Ishikawa (cell line): ENCODE measurements at regions not wholly inside any gene's neighbourhood (a gene's known extent, or its start where the extent isn't known, plus 50 kb on each side); places are given as distances from the start of the nearest gene placed in this dataset.

Experiments used
- CEBPB ChIP-seq: IDR thresholded peaks from 2 replicates; pipeline ENCODE4 v1.6.1; 2012
- CREB1 ChIP-seq: IDR thresholded peaks from 2 replicates; pipeline ENCODE4 v1.6.1; 2012; ENCODE audit warnings: low read depth
- EGR1 ChIP-seq: IDR thresholded peaks from 2 replicates; pipeline ENCODE4 v1.6.1; 2012
- EP300 ChIP-seq: IDR thresholded peaks from 2 replicates; pipeline ENCODE4 v1.6.1; 2012; ENCODE audit warnings: borderline replicate concordance
- FOXM1 ChIP-seq: IDR thresholded peaks from 2 replicates; pipeline ENCODE4 v1.6.1; 2012; ENCODE audit warnings: low read depth, borderline replicate concordance
- NFIC ChIP-seq: IDR thresholded peaks from 2 replicates; pipeline ENCODE4 v1.6.1; 2012
- RAD21 ChIP-seq: IDR thresholded peaks from 2 replicates; pipeline ENCODE4 v1.6.1; 2012; ENCODE audit warnings: low read depth
- TAF1 ChIP-seq: IDR thresholded peaks from 2 replicates; pipeline ENCODE4 v1.6.1; 2012; ENCODE audit warnings: low read depth, mild to moderate bottlenecking
- TCF12 ChIP-seq: IDR thresholded peaks from 2 replicates; pipeline ENCODE4 v1.6.1; 2012; ENCODE audit warnings: low read depth
- TEAD4 ChIP-seq: IDR thresholded peaks from 2 replicates; pipeline ENCODE4 v1.6.1; 2012
- YY1 ChIP-seq: IDR thresholded peaks from 2 replicates; pipeline ENCODE4 v1.6.1; 2012; ENCODE audit warnings: low read depth
- ZBTB7A ChIP-seq: IDR thresholded peaks from 2 replicates; pipeline ENCODE4 v1.6.1; 2012; ENCODE audit warnings: low read depth
- TF ChIP-seq, protein P1 (sequence below): IDR thresholded peaks from 2 replicates; pipeline ENCODE4 v1.6.1; 2012
- TF ChIP-seq, protein P2 (sequence below): IDR thresholded peaks from 2 replicates; pipeline ENCODE4 v1.6.1; 2012
- TF ChIP-seq, protein P3 (sequence below): IDR thresholded peaks from 2 replicates; pipeline ENCODE4 v1.6.1; 2012; ENCODE audit warnings: low read depth, mild to moderate bottlenecking

DNA sequence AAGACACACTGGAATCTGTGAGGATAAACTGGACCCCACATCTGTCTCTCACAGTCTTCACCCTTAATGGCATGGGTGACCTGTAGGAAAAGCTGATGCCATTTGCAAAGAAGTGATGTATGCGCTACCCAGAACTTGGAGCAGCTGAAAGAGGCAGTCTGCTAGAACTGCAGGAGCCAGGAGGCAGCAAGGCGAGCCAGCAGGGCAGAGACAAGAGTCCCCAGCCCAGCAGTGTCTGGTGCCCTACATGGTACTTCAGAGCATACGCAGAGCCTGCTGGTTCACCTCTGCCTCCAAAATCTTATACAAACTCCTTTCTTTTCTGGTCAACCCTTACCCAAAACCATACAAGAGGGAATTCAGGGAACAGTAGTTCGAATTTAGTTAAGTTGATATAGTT lies 683.1 kb upstream of the RAB6C start:
- TF ChIP-seq FOXM1 = no peak
- TF ChIP-seq TCF12 = no peak
- TF ChIP-seq YY1 = no peak
- no peak for TF ChIP-seq NFIC

- no peak for TF ChIP-seq TAF1
- TF ChIP-seq TEAD4 = peak; percentile 64
- TF ChIP-seq TCF12 = peak; percentile 63; the same call in 1 of the 2 replicates
- TF ChIP-seq FOXM1 = peak; percentile 34; the same call in 1 of the 2 replicates
- TF ChIP-seq, protein P1, sequence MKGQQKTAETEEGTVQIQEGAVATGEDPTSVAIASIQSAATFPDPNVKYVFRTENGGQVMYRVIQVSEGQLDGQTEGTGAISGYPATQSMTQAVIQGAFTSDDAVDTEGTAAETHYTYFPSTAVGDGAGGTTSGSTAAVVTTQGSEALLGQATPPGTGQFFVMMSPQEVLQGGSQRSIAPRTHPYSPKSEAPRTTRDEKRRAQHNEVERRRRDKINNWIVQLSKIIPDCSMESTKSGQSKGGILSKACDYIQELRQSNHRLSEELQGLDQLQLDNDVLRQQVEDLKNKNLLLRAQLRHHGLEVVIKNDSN = 0 out of 2 replicates have a peak, but pooled peaks have one; percentile 29
- no peak for TF ChIP-seq YY1
- peak; percentile 68 for TF ChIP-seq EGR1
- no peak for TF ChIP-seq CREB1
- 0 out of 2 replicates have a peak, but pooled peaks have one; percentile 0 for TF ChIP-seq RAD21
- TF ChIP-seq, protein P2, sequence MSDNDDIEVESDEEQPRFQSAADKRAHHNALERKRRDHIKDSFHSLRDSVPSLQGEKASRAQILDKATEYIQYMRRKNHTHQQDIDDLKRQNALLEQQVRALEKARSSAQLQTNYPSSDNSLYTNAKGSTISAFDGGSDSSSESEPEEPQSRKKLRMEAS = peak; percentile 52; the same call in 1 of the 2 replicates
- TF ChIP-seq CEBPB = no peak
- TF ChIP-seq, protein P3, sequence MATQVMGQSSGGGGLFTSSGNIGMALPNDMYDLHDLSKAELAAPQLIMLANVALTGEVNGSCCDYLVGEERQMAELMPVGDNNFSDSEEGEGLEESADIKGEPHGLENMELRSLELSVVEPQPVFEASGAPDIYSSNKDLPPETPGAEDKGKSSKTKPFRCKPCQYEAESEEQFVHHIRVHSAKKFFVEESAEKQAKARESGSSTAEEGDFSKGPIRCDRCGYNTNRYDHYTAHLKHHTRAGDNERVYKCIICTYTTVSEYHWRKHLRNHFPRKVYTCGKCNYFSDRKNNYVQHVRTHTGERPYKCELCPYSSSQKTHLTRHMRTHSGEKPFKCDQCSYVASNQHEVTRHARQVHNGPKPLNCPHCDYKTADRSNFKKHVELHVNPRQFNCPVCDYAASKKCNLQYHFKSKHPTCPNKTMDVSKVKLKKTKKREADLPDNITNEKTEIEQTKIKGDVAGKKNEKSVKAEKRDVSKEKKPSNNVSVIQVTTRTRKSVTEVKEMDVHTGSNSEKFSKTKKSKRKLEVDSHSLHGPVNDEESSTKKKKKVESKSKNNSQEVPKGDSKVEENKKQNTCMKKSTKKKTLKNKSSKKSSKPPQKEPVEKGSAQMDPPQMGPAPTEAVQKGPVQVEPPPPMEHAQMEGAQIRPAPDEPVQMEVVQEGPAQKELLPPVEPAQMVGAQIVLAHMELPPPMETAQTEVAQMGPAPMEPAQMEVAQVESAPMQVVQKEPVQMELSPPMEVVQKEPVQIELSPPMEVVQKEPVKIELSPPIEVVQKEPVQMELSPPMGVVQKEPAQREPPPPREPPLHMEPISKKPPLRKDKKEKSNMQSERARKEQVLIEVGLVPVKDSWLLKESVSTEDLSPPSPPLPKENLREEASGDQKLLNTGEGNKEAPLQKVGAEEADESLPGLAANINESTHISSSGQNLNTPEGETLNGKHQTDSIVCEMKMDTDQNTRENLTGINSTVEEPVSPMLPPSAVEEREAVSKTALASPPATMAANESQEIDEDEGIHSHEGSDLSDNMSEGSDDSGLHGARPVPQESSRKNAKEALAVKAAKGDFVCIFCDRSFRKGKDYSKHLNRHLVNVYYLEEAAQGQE = no peak
- peak; percentile 85 for TF ChIP-seq NFIC
- peak; percentile 57 for TF ChIP-seq EP300
- no peak for TF ChIP-seq ZBTB7A
These were observed 682.7 kb upstream of the RAB6C start for GRCh38 chr2:129296806-129297205.

DNA sequence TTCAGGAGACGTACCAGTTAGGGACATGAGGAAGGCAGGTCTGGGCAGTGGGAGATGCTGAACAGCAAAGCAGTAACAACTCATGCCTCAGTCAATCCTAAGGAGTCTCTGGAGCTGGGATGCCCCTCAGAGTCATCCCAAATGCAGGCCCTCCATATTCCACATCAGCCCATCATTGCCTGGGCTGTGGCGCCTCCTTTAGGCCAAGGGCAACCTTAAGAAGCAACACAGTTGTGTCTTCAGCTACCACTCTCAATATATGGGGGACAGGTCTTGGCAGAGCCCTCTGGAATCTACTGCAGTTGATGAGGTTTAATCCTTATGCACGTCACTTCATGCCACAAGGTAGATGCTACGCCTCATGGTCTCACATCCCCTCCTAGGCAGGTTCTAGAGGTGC lies 682.0 kb upstream of the RAB6C start:
- no peak for TF ChIP-seq ZBTB7A
- no peak for TF ChIP-seq CEBPB
- peak; percentile 71 for TF ChIP-seq RAD21

- no peak for TF ChIP-seq TEAD4
- TF ChIP-seq CREB1 = no peak
- no peak for TF ChIP-seq NFIC
These were observed 680.1 kb upstream of the RAB6C start for GRCh38 chr2:129299338-129299737.

GRCh38 chr2:129299756-129300155 lies 679.7 kb upstream of the RAB6C start:
- TF ChIP-seq TEAD4 (no peak), EGR1 (no peak), RAD21 (no peak), TAF1 (no peak), ZBTB7A (no peak), TCF12 (no peak), CREB1 (no peak), CEBPB (no peak), FOXM1 (no peak), NFIC (no peak), EP300 (no peak), YY1 (no peak)
- TF ChIP-seq, protein P3 = no peak
- TF ChIP-seq, protein P2 = no peak
- TF ChIP-seq, protein P1 = no peak

DNA sequence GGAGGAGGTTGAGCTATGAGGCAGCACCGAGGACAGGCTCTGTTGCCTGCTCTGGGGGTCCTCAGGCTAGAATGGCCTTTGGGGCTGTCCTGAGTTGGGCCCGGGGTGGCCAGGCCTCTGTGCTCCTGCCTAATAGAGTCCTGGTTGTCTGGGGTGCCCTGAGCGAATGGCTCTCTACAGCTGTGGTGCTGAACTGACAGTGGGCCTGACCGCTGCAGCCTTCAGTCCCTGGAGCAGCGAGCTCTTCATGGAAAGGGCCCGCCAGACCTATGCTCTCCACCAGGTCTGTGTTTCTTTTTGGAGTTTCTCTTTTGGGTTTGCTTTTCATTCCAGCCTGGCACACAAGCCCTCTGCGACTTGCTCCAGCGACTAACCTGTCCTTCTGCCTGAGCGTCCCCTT lies 679.0 kb upstream of the RAB6C start:
- TF ChIP-seq, protein P2 = no peak
- no peak for TF ChIP-seq FOXM1
- no peak for TF ChIP-seq TCF12
- no peak for TF ChIP-seq EGR1
- TF ChIP-seq, protein P1 = no peak
- TF ChIP-seq CEBPB = no peak
- TF ChIP-seq RAD21 = no peak
- no peak for TF ChIP-seq NFIC
- TF ChIP-seq ZBTB7A = no peak
- no peak for TF ChIP-seq EP300
- TF ChIP-seq, protein P3 = no peak
- TF ChIP-seq TEAD4 = no peak
- TF ChIP-seq CREB1 = no peak
- TF ChIP-seq TAF1 = no peak
- no peak for TF ChIP-seq YY1
